Activated CD4-positive, alpha-beta T cell treated with anti-CD3 and anti-CD28 coated beads, Interleukin-2, amount 50 U/mL, for 24 hours (primary cell): ENCODE measurements at regions not wholly inside any gene's neighbourhood (a gene's known extent, or its start where the extent isn't known, plus 50 kb on each side); places are given as distances from the start of the nearest gene placed in this dataset.

Experiments used
- DNase-seq, 2 donors: peaks; one replicate each; pipeline ENCODE4 v3.0.0-alpha.2; 2020; ENCODE audit warnings: low read depth in 1 of 2, low spot score in 1 of 2

DNA sequence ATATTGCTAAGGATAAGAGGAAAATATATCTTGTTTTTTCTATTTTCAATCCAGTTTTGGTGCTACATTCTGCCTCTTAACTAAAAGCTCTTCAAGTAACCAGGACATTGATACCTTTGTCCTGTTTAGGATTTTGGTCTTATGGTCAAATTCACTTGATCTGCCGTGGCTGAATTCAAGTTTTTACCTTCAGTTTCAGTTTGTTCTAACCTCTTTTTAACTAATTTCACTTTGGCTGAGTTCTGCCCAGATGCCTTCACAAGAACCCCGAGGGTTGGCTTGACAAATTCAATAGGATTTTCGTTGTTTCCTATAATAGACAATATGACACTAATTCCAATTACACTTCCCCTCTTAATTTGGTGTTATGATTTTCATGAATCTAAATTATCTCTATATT, 84.5 kb upstream of the C1orf21 start:
- DNase-seq: no peak

DNA sequence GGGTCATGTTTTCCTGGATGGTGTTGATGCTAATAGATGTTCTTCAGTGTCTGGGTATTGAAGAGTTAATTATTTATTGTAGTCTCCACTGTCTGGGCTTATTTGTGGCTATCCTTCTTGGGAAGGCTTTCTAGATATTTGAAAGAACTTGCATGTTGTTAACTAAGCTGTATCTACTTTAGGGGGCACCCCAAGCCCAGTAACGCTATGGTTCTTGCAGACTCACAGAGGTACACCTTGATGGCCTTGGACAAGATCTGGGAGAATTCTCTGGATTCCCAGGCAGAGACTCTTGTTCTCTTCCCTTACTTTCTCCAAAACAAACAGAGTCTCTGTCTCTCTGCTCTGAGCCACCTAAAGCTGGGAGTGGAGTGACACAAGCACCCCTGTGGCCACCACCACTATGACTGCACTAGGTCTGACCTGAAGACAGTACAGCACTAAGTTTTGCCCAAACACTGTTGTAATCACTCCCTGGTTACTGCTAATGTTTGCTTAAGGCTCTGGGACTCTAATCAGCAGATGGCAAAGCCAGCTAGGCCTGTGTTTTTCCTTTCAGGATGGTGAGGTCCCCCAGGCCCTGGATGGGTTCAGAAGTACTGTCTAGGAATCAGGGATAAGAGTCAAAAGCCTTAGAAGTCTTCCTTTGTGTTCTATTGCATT, 76.5 kb upstream of the C1orf21 start:
- DNase-seq: no peak

DNA sequence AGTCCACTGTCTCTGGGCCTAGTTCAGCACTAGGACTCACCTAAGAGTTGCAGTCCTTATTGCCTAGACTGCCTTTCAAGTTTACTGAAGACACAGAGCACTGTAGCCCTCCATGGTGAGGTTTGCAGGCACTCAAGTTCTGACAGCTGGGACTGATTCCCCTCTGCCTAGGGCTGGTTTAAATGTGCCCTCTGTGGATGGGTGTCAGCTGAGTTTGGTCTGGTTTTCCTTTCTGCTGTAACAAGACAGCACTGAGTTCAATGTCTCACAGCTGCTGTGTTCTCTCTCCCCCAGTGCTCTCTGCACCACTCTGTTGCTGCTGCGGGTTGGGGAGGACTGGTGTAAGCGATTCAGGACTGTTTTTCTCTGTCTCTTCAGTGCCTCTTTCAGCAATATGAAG, 75.2 kb upstream of the C1orf21 start:
- no peak for DNase-seq

DNA sequence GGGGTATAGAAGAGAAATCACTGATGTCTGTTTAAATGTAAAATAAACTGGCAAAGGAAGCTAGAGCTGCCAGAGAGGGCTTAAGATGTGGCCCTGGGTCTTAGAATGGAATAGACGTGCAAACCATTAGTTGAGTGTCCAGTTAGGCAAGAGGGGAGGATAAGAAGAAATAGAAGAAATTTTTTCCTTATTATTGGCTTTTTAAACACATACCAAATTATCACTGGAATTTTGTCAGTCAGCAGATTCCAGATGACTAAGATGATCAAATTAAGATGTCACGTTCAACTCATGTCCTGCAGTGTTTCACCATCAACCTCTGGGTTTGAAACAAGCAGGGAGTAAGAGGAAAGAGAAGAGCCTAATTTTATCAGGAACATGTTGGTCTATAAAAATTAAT, 71.6 kb upstream of the C1orf21 start:
- no peak for DNase-seq

DNA sequence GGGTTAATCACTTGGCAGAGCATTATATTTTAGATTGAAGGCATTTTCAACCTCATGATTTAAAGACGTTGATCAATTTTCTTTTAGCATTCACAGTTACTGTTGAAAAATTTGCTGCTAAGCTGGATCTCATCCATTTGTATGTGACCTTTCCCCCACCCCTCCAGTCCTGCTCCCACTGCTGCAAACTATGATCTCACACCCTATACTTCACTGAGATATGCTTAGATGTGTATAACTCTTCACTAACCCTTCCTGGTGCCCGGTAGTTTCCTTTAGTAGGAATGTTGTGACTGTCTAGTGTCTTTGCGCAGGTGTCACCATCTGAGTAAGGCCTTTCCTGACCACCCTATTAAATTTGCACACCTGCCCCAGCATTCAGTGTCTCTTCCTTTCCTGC, 67.0 kb upstream of the C1orf21 start:
- DNase-seq: no peak

DNA sequence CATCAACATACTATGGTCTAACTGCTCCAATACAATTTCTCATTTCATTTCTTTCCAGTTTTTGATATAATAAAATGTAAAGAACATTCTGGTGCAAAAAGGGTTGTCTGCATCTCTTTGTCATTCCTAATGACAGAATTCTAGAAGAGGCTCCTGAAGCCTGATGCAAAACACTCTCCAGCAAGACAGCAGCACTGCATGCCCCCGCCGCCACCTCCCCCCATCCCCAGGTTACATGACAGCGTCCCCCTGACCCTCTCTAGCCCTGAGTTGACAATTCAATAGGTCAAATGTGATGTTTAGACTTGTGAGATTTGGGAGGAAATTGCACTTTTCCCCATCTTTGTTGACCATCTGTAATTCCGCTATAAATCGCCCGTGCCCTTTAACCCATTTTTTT, 64.6 kb upstream of the C1orf21 start:
- no peak for DNase-seq

DNA sequence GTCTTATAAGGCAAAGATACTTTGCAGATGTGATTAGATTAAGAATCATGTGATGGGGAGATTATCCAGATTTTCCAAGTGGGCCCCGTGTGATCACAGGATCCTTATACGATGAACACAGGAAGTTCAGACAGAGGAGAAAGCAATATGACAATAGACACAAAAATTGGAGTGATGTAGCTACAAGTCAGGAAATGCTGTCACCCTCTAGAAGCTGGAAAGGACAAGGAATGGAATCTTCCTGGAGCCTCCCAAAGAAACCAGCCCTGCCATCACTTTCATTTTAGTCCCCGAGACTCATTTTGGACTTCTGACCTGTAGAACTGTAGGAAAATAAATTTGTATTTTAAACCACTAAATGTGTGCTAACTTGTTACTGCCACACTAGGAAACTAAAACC, 61.9 kb upstream of the C1orf21 start:
- DNase-seq: no peak

DNA sequence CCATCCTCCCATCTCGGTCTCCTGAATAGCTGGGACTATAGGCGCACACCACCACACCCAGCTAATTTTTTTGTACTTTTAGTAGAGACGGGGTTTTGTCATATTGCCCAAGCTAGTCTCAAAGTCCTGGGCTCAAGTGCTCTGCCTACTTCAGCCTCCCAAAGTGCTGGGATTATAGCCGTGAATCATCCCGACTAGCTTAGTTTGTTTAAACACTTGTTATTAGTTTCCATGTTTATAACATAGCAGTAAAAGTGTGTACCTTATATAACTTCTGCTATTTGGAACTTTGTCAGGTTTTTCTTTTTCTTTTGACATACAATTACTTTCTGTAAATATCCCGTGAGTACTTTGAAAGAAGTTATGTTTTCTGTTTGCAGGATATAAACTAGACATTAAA, 60.6 kb upstream of the C1orf21 start:
- no peak for DNase-seq

DNA sequence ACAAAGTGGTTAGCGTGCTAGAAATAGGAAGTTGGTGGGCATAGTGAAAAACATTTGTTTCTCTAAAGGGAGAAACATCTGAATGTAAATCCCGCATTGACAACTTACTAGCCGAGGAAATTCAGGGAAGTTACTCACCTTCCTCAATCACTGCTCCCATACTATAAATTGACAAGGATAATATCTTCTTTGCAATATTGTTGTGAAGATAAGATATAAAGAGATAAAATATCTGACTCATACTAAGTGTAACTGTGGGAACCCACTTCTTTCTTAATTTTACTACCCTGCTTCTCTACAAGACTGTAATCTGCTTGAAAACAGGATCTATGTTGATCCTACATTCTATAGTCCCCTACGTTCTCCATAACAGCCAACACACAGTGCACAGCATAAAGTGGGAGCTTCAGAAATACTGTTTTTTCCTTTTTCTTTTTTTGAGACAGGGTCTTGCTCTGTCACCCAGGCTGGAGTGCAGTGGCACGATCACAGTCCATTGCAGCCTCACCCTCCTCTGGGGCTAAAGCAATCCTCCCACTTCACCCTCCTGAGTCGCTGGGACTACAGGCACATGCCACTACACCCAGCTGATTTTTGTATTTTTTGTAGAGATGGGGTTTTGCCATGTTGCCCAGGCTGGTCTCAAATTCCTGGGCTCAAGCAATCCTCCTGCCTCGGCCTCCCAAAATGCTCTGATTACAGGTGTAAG, 57.4 kb upstream of the C1orf21 start:
- DNase-seq: no peak

DNA sequence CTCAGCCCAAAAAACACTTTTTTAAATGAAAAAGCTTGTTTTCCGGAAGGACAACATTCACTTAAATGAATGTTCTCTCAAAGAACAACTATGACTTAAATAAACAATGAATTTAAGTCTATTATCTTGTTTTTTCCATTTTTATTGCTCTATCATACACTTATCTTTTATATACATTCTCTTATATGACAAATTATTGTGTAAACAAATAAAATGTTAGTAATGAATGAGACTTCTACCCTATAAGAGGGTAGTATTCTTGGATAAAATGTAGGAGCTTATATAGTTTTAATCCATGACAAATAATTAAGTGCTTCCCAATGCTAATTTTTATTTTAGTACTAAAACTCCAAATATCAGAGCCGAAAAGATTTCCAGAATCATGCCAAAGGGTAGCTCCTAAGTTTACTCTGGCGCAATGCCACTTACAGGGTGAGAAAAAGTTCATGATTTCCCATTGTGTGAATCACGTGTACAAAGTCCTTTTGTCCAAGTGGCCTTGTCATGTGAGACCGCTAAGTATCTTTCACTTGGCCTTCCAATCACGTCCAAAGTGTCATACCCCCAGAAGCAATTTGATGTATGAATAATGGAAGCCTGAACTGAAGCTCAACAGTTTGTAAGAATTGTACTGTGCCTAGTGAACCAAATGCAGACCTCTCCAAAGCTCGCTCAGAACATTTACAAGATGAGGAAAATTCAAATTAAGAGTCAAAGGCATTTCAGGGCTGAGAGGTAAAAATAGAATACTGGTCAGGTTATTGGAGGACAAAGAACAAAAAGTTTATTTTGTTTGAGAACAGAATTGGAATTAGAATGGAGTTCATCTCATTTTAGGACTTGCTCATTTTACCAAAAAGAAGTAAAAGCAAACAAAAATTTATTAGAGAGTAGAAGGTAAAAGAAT, 56.6 kb upstream of the C1orf21 start:
- DNase-seq: no peak

DNA sequence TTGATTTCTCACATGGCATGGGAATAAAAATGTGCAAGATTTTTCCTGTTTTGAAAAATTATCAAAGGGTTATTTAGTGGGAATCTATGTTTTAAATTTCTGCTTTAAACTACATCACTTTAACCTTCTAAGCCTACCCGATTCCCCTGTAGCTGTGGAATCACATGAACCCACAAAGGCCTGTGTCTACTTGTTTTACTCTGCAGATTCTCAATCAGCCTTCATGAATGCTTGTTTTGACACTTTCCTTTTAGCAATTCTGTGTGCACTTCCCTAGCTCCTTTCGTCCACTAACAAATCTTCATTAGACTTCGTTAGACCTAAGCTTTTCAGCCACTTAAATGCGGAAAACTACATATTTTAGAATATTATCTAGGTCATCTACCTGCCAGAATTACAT, 56.0 kb upstream of the C1orf21 start:
- DNase-seq: no peak
